ENCODE measurements at regions not wholly inside any gene's neighbourhood (a gene's known extent, or its start where the extent isn't known, plus 50 kb on each side); places are given as distances from the start of the nearest gene placed in this dataset.
"Not testable (repeated sequence)": the region's sequence is repeated elsewhere in the genome, so short reads cannot be mapped to it uniquely, and the experiment has no call there.

DNA sequence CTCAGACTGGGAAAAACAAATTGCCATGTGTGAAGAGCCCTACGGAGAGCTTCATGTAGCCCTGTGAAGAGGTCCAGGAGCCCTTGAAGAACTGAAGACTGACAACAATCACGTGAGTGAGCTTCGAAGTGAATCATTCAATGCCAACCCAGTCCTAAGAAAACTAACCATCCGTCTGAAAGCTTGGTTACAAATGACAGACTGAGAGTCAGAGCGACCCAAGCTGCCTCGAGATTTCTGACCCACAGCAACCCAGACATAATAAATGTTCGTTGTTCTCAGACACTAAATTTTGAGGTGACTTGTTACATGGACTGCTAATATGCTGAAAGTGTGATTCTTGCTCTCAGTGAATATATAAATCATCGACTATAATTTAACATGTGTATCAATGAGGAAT, 987.2 kb upstream of the ROBO1 start:
- DNase-seq (ENCODE audit: low read depth in 1 of 2, low spot score in 1 of 2), result no peak
- in situ Hi-C loops (cut with HindIII; ENCODE audit: low pct_unique_long_range_greater_than_20kb, low sequenced_read_pairs), result no loop called here
- no peak for TF ChIP-seq JUND (IDR thresholded peaks at IDR 0.05; ENCODE audit: low read depth)

DNA sequence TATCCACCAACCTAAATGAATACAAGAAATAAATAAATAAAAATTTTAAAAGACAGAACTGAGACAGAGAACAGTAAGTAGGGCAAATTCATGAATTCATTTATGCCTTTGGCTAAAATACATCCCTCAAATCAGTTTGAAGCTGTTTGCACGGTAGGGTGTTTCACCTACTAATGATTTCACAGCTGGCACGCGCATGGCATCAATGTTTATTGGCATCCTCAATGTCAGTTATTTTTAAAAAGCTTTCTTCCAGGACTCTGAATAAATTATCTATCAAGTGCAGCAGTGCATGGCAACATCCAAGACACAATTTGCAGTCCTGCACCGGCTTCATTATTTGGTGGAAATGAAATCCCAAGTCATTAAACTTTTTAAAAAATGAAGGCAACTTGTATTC, 985.2 kb upstream of the ROBO1 start:
- no peak for DNase-seq (ENCODE audit: low read depth in 1 of 2, low spot score in 1 of 2)
- in situ Hi-C loops (cut with HindIII; ENCODE audit: low pct_unique_long_range_greater_than_20kb, low sequenced_read_pairs), result no loop called here
- no peak for TF ChIP-seq JUND (IDR thresholded peaks at IDR 0.05; ENCODE audit: low read depth)

DNA sequence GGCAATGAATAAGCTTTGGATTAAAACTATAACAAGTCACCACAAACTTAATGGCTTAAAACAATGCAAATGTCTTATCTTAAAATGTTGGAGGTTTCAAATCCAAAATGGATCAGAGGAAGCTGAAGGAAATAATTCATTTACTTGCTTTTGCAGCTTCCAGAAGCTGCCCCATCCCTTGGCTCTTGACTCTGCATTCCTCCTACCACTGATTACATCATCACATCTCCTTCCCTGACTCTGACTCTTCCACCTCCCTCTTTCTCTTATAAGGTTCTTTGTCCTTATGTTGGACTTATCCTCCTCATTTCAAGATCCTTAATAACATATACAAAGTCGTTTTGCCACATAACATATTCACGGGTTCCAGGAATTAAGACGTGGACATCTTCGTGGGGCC, 982.8 kb upstream of the ROBO1 start:
- TF ChIP-seq JUND (IDR thresholded peaks at IDR 0.05; ENCODE audit: low read depth), result no peak
- in situ Hi-C loops (cut with HindIII; ENCODE audit: low pct_unique_long_range_greater_than_20kb, low sequenced_read_pairs), result no loop called here
- DNase-seq (ENCODE audit: low read depth in 1 of 2, low spot score in 1 of 2), result no peak

DNA sequence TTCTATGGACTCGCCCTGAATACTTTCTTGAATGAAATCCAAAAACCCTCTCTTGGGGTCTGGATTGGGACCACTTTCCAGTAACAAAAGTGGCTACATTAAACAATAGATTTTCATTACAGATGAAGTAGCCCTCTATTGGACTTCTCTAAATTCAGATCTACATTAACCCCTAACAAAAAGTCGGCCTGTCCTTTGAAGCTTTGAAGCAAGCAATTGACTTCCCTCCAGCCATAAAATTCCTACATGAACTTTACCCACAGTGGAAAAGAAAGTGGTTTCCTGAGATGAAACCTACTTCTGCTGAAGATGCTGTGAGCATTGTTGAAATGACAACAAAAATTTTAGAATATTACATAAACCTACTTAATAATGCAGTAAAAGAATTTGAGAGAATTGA, 967.1 kb upstream of the ROBO1 start:
- no peak for DNase-seq (ENCODE audit: low read depth in 1 of 2, low spot score in 1 of 2)
- in situ Hi-C loops (cut with HindIII; ENCODE audit: low pct_unique_long_range_greater_than_20kb, low sequenced_read_pairs), result no loop called here
- no peak for TF ChIP-seq JUND (IDR thresholded peaks at IDR 0.05; ENCODE audit: low read depth)

DNA sequence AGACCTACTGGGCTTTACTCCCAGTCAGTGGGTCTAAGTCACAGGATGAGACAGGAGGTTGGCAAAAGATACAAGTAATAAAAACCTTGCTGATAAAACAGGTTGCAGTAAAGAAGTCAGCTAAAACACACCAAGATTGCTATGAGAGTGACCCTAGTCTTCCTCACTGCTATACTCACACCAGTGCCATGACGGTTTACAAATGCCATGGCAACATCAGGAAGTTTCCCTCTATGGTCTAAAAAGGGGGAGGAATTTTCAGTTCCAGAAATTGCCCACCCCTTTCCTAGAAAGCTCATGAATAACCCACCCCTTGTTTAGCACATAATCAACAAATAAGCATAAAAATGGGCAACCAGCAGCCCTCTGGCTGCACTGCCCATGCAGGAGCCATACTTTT, 966.7 kb upstream of the ROBO1 start:
- no peak for TF ChIP-seq JUND (IDR thresholded peaks at IDR 0.05; ENCODE audit: low read depth)
- in situ Hi-C loops (cut with HindIII; ENCODE audit: low pct_unique_long_range_greater_than_20kb, low sequenced_read_pairs), result no loop called here
- no peak for DNase-seq (ENCODE audit: low read depth in 1 of 2, low spot score in 1 of 2)

DNA sequence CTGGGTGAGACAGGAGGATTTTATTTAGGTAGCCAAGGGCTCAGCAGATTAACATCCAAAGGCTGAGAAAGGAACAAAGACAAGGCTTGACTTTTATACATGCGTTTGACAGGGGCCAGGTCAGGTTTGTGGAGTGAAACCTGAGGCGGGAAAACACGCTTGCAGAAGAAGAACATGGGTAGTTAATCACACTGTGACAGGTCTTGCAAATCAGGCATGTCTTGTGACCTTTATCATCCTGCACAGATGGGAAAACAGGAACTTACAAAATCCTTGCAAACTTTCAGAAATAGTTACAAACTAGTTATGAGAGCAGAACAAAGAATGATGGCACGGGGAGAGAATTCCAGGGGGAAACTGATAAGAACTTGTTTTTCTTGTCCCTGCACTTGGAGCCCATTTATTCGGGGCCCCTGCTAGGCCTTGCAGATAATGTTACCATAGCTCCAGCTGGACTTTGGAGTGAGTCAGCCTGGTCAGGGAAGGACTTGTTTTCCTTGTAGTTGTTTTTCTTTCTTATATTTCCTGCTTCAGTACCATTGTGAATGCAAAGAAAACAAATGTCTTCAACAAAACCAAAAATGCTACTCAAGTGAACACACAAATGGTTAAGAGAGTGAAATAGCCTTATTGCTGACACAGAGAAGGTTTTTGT, 965.9 kb upstream of the ROBO1 start:
- TF ChIP-seq JUND (IDR thresholded peaks at IDR 0.05; ENCODE audit: low read depth), result no peak
- DNase-seq (ENCODE audit: low read depth in 1 of 2, low spot score in 1 of 2), result peak in 1 of 2 experiments; percentile 1
- in situ Hi-C loops (cut with HindIII; ENCODE audit: low pct_unique_long_range_greater_than_20kb, low sequenced_read_pairs), result no loop called here

DNA sequence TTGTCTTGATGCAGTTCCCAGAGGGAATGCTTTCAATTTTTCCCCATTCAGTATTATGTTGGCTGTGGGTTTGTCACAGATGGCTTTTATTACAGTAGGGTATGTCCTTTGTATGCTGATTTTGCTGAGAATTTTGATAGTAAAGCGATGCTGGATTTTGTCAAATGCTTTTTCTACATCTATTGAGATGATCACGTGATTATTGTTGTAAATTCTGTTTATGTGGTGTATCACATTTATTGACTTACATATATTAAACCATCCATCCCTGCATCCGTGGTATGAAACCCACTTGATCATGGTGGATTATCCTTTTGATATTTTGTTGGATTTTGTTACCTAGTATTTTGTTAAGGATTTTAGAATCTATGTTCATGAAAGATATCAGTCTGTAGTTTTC, 959.8 kb upstream of the ROBO1 start:
- DNase-seq (ENCODE audit: low read depth in 1 of 2, low spot score in 1 of 2); in situ Hi-C loops (cut with HindIII; ENCODE audit: low pct_unique_long_range_greater_than_20kb, low sequenced_read_pairs): not testable (repeated sequence)

DNA sequence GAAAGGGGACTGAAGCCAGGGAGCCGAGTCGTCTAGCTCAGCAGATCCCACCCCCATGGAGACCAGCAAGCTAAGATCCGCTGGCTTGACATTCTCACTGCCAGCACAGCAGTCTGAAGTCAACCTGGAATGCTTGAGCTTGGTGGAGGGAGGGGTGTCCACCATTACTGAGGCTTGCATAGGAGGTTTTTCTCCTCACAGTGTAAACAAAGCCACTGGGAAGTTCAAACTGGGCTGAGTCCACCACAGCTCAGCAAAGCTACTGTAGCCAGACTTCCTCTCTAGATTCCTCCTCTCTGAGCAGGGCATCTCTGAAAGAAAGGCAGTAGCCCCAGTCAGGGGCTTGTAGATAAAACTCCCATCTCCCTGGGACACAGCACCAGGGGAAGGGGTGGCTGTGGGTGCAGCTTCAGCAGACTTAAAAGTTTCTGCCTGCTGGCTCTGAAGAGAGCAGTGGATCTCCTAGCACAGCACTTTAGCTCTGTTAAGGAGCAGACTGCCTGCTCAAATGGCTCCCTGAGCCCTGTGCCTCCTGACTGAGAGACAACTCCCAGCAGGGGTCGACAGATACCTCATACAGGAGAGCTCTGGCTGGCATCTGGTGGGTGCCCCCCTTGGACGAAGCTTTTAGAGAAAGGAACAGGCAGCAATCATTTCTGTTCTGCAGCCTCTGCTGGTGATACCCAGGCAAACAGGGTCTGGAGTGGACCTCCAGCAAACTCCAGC, 942.0 kb upstream of the ROBO1 start:
- DNase-seq (ENCODE audit: low read depth in 1 of 2, low spot score in 1 of 2); in situ Hi-C loops (cut with HindIII; ENCODE audit: low pct_unique_long_range_greater_than_20kb, low sequenced_read_pairs): not testable (repeated sequence)

DNA sequence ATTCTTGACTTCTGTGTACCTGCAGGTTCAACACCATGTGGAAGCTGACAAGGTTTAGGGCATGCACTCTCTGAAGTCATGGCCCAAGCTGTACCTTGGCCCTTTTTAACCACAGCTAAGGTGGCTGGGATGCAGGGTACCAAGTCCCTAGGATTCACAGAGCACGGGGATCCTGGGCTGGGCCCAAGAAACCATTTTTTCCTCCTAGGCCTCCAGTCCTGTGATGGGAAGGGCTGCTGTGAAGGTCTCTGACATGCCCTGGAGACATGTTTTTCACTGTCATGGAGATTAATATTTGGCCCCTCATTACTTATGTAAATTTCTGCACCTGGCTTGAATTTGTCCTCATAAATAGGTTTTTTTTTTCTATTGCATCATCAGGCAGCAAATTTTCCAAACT, 937.5 kb upstream of the ROBO1 start:
- no peak for DNase-seq (ENCODE audit: low read depth in 1 of 2, low spot score in 1 of 2)
- in situ Hi-C loops (cut with HindIII; ENCODE audit: low pct_unique_long_range_greater_than_20kb, low sequenced_read_pairs), result no loop called here
- TF ChIP-seq JUND (IDR thresholded peaks at IDR 0.05; ENCODE audit: low read depth), result no peak

DNA sequence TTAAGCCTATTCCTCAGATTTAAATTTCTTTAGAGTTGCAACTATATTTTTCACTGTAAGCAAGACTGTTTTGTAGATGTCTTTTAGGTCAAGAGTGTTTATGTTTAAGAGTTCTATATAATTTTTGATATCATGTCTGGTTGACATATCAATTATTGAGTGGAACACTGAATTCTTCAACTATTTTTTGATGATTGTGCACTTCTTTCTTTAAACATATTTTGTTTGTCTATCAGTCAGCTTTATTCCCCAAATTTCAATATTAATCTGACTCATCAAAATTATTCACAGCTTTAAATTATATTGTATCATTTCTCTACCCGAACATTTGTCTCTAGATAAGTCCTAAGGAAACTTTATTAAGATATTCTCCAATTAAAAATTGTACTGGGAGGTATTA, 933.6 kb upstream of the ROBO1 start:
- no peak for DNase-seq (ENCODE audit: low read depth in 1 of 2, low spot score in 1 of 2)
- in situ Hi-C loops (cut with HindIII; ENCODE audit: low pct_unique_long_range_greater_than_20kb, low sequenced_read_pairs), result no loop called here
- no peak for TF ChIP-seq JUND (IDR thresholded peaks at IDR 0.05; ENCODE audit: low read depth)

DNA sequence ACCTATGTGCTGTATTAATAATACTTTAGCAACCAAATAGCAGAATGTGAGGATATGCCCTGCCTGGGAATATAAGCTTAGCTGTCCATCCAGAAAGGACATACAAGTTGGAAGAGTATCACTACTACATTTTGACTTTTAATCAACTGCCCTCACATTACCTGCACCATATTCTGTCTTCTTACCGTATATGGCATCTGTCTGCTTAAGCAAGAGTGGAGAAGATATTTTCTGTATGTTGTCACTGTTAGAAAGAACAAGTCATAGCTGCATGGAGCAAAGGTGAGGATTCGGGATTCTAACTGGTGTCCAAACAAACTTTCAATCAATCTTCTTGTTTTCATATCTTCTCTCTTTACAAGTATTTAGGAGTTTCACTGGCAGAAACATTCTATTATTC, 929.5 kb upstream of the ROBO1 start:
- no peak for TF ChIP-seq JUND (IDR thresholded peaks at IDR 0.05; ENCODE audit: low read depth)
- DNase-seq (ENCODE audit: low read depth in 1 of 2, low spot score in 1 of 2), result no peak
- in situ Hi-C loops (cut with HindIII; ENCODE audit: low pct_unique_long_range_greater_than_20kb, low sequenced_read_pairs), result no loop called here

DNA sequence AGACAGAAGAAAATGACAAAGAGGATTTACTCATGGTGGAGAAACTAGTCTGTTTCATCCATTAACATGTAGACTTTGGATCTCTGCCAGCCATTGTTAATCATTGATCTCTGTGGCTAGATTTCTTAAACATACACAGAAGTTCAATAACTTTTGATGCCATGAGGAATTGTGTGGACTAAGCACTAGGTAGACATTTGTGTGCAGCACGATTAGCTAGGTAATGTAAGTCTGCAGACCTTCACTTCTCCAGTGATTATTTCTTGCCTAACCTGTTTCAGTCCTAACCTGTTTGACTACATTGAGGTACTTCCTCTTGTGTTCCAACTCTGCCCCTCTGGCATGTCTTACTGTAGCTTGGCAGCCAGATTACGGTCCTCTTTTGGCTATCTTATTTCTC, 928.5 kb upstream of the ROBO1 start:
- no peak for TF ChIP-seq JUND (IDR thresholded peaks at IDR 0.05; ENCODE audit: low read depth)
- in situ Hi-C loops (cut with HindIII; ENCODE audit: low pct_unique_long_range_greater_than_20kb, low sequenced_read_pairs), result no loop called here
- peak; percentile 16 to 92 for DNase-seq (ENCODE audit: low read depth in 1 of 2, low spot score in 1 of 2)

DNA sequence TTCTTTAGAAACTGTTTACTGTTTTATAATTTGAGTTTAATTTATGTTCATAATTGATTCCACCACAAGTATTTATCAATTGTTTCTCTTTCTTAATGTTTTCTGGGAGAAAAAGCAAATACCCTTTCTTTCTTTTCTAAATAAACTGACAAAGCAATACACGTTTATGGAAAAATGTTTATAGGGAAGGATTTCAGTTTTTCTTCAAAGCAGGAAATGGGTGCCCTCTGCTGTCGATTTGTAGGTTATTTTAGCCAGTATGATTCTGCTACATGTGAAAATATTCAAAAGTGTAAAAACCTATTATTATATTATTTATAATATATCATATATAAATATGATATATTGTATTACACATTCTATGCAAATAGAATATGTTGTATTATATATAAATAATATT, 921.0 kb upstream of the ROBO1 start:
- in situ Hi-C loops (cut with HindIII; ENCODE audit: low pct_unique_long_range_greater_than_20kb, low sequenced_read_pairs), result no loop called here
- DNase-seq (ENCODE audit: low read depth in 1 of 2, low spot score in 1 of 2), result peak in 1 of 2 experiments; percentile 48
- no peak for TF ChIP-seq JUND (IDR thresholded peaks at IDR 0.05; ENCODE audit: low read depth)

DNA sequence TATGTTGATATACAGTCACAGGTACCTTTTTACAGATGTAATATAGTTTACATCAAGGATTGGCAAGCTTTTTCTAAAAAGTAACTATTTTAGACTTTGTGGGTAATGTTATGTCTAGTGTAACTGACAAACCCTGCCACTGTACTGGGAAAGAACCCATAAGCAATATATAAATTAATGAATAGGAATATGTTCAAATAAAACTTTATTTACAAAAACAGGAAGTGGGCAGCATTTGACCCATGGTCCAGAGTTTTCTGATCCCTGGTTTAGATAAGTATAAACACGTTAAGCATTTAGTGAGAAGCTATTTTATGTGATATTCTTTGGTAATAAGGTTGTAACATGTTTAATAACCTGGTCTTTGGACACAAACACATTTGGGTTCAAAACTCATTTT, 915.2 kb upstream of the ROBO1 start:
- no peak for DNase-seq (ENCODE audit: low read depth in 1 of 2, low spot score in 1 of 2)
- TF ChIP-seq JUND (IDR thresholded peaks at IDR 0.05; ENCODE audit: low read depth), result no peak
- in situ Hi-C loops (cut with HindIII; ENCODE audit: low pct_unique_long_range_greater_than_20kb, low sequenced_read_pairs), result no loop called here
